ENCODE measurements at regions not wholly inside any gene's neighbourhood (a gene's known extent, or its start where the extent isn't known, plus 50 kb on each side); places are given as distances from the start of the nearest gene placed in this dataset.

GRCh38 chr5:116830079-116830478, 255.5 kb upstream of the SEMA6A start:
- Histone ChIP-seq H3K27me3 (no peaks in the 10 kb centered on the region), H3K4me3 (no peak overlapping the region), H3K27ac (no peak overlapping the region), H3K36me3 (no peaks in the 10 kb centered on the region), H3K9me3 (no peaks in the 10 kb centered on the region), H3K4me1 (no peaks in the 10 kb centered on the region)
- TF ChIP-seq POLR2A (IDR thresholded peaks at IDR 0.05): no peak
- TF ChIP-seq CTCF (IDR thresholded peaks at IDR 0.05): no peak
- DNase-seq: no peak

- no peak for DNase-seq
- H3K4me1 ChIP-seq: no peaks in the 10 kb centered on the region
- H3K36me3 ChIP-seq: no peaks in the 10 kb centered on the region
- TF ChIP-seq CTCF (IDR thresholded peaks at IDR 0.05) (no peak), POLR2A (IDR thresholded peaks at IDR 0.05) (no peak)
- no peak overlapping the region for H3K4me3 ChIP-seq
- H3K27me3 ChIP-seq: no peaks in the 10 kb centered on the region
- H3K9me3 ChIP-seq: no peaks in the 10 kb centered on the region
- no peak overlapping the region for H3K27ac ChIP-seq
Observed at GRCh38 chr5:116827078-116827477, 252.5 kb upstream of the SEMA6A start.

- H3K4me3 ChIP-seq: no peak overlapping the region
- no peak for DNase-seq
- no peaks in the 10 kb centered on the region for H3K27me3 ChIP-seq
- H3K4me1 ChIP-seq: no peaks in the 10 kb centered on the region
- no peak overlapping the region for H3K27ac ChIP-seq
- TF ChIP-seq CTCF (IDR thresholded peaks at IDR 0.05) (no peak), POLR2A (IDR thresholded peaks at IDR 0.05) (no peak)
- no peaks in the 10 kb centered on the region for H3K9me3 ChIP-seq
- no peaks in the 10 kb centered on the region for H3K36me3 ChIP-seq
Observed at GRCh38 chr5:116825486-116825885, 250.9 kb upstream of the SEMA6A start.

GRCh38 chr5:116824751-116825438, 250.3 kb upstream of the SEMA6A start:
- TF ChIP-seq CTCF (IDR thresholded peaks at IDR 0.05) (no peak), POLR2A (IDR thresholded peaks at IDR 0.05) (no peak)
- no peaks in the 10 kb centered on the region for H3K4me1 ChIP-seq
- H3K9me3 ChIP-seq: no peaks in the 10 kb centered on the region
- H3K27ac ChIP-seq: no peak overlapping the region
- H3K27me3 ChIP-seq: no peaks in the 10 kb centered on the region
- H3K36me3 ChIP-seq: no peaks in the 10 kb centered on the region
- no peak for DNase-seq
- no peak overlapping the region for H3K4me3 ChIP-seq

- Histone ChIP-seq H3K27me3 (no peaks in the 10 kb centered on the region), H3K9me3 (no peaks in the 10 kb centered on the region), H3K4me3 (no peak overlapping the region), H3K4me1 (no peaks in the 10 kb centered on the region), H3K36me3 (no peaks in the 10 kb centered on the region), H3K27ac (no peak overlapping the region)
- TF ChIP-seq POLR2A (IDR thresholded peaks at IDR 0.05) (no peak), CTCF (IDR thresholded peaks at IDR 0.05) (no peak)
- no peak for DNase-seq
Observed at GRCh38 chr5:116814626-116815385, 240.2 kb upstream of the SEMA6A start.

All from Peyer's patch (tissue), 4 donors.